Activated naive CD4-positive, alpha-beta T cell treated with anti-CD3 and anti-CD28 coated beads for 36 hours (primary cell): ENCODE measurements at regions not wholly inside any gene's neighbourhood (a gene's known extent, or its start where the extent isn't known, plus 50 kb on each side); places are given as distances from the start of the nearest gene placed in this dataset.

ENCODE experiments used
- CTCF ChIA-PET: fragments of 350-600 bp; sonication (Branson Sonifier 250); formaldehyde crosslinking; loops from one replicate; lab custom pipeline; 2021; ENCODE audit warnings: antibody characterized with exemption; lab: Charles Lee
- DNase-seq: peaks from one replicate; pipeline ENCODE4 v3.0.0-alpha.2; 2020
- H3K27ac Mint-ChIP-seq: one replicate; pipeline ENCODE4 v1.8.0; 2021; ENCODE audit warnings: mild to moderate bottlenecking, mixed read lengths
- H3K27me3 Mint-ChIP-seq: one replicate; pipeline ENCODE4 v1.8.0; 2021; ENCODE audit warnings: low read depth, mixed read lengths
- H3K36me3 Mint-ChIP-seq: one replicate; pipeline ENCODE4 v1.8.0; 2021; ENCODE audit warnings: low read depth, mixed read lengths
- H3K4me1 Mint-ChIP-seq: one replicate; pipeline ENCODE4 v1.8.0; 2021; ENCODE audit warnings: low read depth, mixed read lengths
- H3K4me3 Mint-ChIP-seq: one replicate; pipeline ENCODE4 v1.8.0; 2021; ENCODE audit warnings: mild to moderate bottlenecking, moderate library complexity, mixed read lengths
- H3K9me3 Mint-ChIP-seq: one replicate; pipeline ENCODE4 v1.8.0; 2021; ENCODE audit warnings: mixed read lengths
- intact Hi-C: fragments of 100-400 bp; cut with micrococcal nuclease; formaldehyde crosslinking; loops from one replicate; pipeline ENCODE4 v1.15.1; 2023

DNA sequence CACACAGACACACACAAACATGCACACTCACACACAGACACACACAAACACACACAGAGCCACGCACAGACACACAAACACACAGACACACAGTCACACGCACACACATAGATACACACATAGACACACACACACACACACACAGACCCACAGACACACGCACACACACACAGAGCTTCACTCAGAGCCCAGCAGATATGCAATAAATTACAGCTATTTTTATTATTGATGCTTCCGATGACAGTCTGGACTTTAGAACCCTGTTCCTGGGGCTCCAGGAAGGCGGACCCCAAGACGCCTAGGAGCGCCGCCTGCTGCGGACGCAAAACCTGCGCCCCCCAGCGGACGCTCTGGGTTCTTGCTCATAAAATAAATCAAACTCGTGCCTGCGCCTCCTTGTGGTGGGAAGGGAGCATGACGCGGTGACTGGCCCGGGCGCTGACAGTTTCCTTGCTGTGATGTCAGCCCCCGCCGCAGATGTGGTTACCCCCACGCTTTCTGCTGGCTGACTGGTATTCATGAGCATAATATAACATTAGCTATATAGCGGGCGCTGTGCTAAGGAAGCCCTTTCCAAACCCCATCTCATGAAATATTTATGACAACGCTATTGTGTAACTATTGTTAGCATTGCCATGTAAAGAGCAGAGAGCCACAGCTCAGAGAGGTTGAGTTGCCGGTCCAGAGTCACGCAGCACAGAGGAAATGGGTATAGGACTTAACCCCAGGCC lies 64.4 kb upstream of the TM9SF2 start:
- Mint-ChIP-seq H3K4me3 (peak overlapping the region; percentile 21), H3K36me3 (no peaks in the 10 kb centered on the region), H3K27ac (peak overlapping the region; percentile 23), H3K9me3 (no peaks in the 10 kb centered on the region), H3K27me3 (no peaks in the 10 kb centered on the region), H3K4me1 (peaks cover 55% of the 10 kb centered on the region)
- CTCF ChIA-PET, result interaction anchor here (0.6 to 8.7 kb wide), 69 partner anchors 12 to 399 kb away, joined by 3 to 302 read pairs (median 4); partner anchors contain the start of genes GPR18, GPR183, TM9SF2 and UBAC2
- intact Hi-C loops, result loop anchor here (1.0 to 2.0 kb wide), 4 partner anchors 50 to 261 kb away; partner anchors contain the start of gene CLYBL
- DNase-seq, result peak; percentile 98

DNA sequence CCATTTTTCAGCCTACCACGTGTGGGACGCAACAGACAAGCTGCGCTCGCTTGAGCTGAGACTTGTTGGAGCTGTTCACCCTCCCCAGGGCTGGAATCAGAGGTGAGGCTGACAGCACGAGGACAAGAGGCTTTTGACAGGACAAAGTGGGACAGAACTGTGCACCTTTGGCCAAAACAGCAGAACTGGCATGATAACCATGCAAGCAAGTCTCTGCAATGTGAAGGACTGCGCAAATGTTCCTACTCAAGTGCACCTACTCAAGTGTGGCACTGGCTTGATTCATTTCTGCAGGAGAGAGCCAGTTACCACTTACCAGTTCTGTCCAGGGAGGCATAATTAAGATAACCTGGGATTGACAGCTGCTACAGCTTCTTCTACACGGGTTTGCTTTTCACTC lies 62.2 kb upstream of the TM9SF2 start:
- Mint-ChIP-seq H3K36me3 (no peaks in the 10 kb centered on the region), H3K9me3 (no peaks in the 10 kb centered on the region), H3K4me3 (no peak overlapping the region), H3K27ac (no peak overlapping the region), H3K27me3 (no peaks in the 10 kb centered on the region), H3K4me1 (peaks cover 33% of the 10 kb centered on the region)
- intact Hi-C loops, result no loop called here
- CTCF ChIA-PET, result interaction anchor here (0.6 to 8.7 kb wide), 11 partner anchors 12 to 677 kb away, joined by 3 to 302 read pairs (median 4); no protein-coding TSS in a partner anchor
- no peak for DNase-seq

DNA sequence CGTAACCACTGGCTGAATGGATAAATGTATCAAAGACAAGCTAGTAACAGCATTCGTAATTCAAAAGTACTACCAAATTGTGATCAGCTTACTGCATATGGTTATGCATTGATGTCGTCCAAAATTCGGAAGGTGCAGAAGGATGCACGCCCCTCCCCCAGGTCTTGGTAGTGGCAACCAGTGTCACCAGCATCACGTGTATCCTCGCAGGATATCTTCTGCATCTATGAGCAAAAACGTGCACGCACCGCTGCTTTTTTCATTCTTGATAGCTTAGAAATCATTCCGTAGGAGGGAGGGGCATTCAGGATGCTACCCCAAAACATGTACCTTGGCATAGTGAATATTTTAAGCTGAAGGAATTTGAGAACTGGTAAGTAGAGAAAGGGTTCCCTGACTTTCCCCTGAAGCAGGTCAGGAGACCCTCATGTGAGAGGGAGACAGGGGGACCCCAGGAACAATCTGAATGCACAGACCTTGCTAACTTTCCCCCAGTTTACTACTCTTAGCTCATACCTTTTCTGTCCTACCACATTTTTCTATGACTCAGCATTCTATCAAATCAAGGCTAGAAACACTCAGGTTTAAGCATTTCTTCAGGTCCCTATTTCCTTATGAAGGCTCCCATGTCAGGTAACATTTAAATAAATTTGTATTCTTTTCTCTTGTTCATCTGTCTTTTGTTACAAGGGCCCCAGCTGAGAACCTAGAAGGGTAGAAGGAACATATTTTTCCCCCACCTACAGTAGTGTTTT lies 61.2 kb upstream of the TM9SF2 start:
- Mint-ChIP-seq H3K9me3 (no peaks in the 10 kb centered on the region), H3K4me1 (peaks cover 27% of the 10 kb centered on the region), H3K36me3 (no peaks in the 10 kb centered on the region), H3K27ac (no peak overlapping the region), H3K27me3 (no peaks in the 10 kb centered on the region), H3K4me3 (no peak overlapping the region)
- intact Hi-C loops, result loop anchor here (5.0 to 10.0 kb wide), 4 partner anchors 375 to 795 kb away; no protein-coding TSS in a partner anchor
- CTCF ChIA-PET, result interaction anchor here (0.6 to 8.7 kb wide), 18 partner anchors 9 to 678 kb away, joined by 3 to 302 read pairs (median 4); no protein-coding TSS in a partner anchor
- peak; percentile 34 for DNase-seq

DNA sequence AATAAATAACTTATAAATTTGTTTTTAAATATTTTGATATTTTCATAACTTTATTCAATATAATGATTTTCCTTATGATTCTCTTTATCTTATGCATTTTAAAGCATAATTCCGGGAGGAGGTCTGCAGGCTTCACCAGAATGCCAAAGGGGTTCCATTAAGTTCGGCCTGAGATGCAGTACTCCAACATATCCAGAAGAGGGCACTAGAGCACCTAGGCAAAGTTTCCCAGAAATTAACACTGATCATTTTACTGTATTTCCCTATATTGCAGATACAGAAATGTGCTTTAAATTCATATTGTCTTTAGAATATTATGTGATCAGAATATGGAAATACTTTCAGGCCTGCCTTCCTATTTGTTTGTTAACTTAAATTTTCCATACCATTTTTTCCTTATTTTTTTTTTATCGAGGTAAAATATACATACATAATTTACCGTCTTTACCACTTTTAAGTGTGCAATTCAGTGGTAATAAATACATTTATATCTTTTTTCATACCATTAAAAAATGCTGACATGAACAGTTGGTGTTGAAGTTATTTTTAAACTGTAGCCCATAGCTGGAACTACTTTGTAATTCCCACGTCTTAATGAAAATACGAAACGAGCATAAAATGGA lies 58.9 kb upstream of the TM9SF2 start:
- H3K27me3 Mint-ChIP-seq, result no peaks in the 10 kb centered on the region
- DNase-seq, result peak; percentile 69
- H3K4me1 Mint-ChIP-seq, result peaks cover 7% of the 10 kb centered on the region
- H3K4me3 Mint-ChIP-seq, result no peak overlapping the region
- no peaks in the 10 kb centered on the region for H3K36me3 Mint-ChIP-seq
- CTCF ChIA-PET, result interaction anchor here (0.6 to 2.8 kb wide), 16 partner anchors 9 to 356 kb away, joined by 3 to 16 read pairs (median 4); no protein-coding TSS in a partner anchor
- intact Hi-C loops, result loop anchor here (1.0 to 10.0 kb wide), 9 partner anchors 23 to 1072 kb away; no protein-coding TSS in a partner anchor
- H3K9me3 Mint-ChIP-seq, result no peaks in the 10 kb centered on the region
- no peak overlapping the region for H3K27ac Mint-ChIP-seq

DNA sequence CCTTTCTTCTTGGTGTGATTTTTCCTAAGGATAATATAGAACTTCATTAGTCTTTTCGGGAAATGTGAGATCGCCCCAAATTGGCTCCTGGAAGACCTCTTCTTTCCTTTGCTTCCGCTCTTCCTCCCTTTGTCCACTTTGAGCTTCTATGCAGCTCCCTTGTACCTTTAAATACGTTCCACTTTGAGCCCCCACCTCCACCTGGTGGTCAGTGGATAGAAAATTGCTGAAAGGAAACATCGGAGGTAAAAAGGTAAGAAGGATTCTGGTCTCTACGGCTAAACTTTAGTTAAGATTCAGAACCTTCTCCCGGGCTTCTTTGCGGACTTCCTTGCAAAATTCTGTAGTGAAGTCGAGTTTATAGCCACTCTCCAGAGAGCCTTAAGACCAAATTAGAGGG lies 55.0 kb upstream of the TM9SF2 start:
- Mint-ChIP-seq H3K27me3 (no peaks in the 10 kb centered on the region), H3K36me3 (no peaks in the 10 kb centered on the region), H3K4me1 (no peaks in the 10 kb centered on the region), H3K9me3 (no peaks in the 10 kb centered on the region), H3K27ac (no peak overlapping the region), H3K4me3 (no peak overlapping the region)
- no peak for DNase-seq
- intact Hi-C loops, result loop anchor here (10.0 kb wide), 3 partner anchors 369 to 789 kb away; no protein-coding TSS in a partner anchor
- CTCF ChIA-PET, result interaction anchor here (0.6 to 2.3 kb wide), 2 partner anchors 34 to 60 kb away, joined by 3 to 8 read pairs; no protein-coding TSS in a partner anchor

DNA sequence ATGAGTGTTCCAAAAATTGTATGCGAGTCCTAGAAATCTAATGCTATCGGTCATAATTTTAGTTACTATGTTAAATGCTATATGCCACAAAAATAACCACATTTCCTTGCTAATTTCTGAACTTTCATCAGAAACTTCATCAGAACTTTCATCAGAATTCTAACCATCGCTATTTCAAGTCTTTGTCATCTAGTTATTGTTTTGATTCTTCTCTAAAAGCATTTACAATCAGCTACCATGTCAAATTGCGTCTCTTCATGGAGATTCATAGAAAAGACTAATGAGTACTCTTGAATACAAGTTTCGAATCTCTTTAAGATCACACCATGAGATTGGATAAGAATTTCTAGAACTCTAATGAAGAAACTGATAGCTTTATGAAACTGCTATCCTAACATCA lies 52.7 kb upstream of the TM9SF2 start:
- no peak for DNase-seq
- CTCF ChIA-PET, result interaction anchor here (0.6 to 1.8 kb wide), 5 partner anchors 9 to 96 kb away, joined by 3 to 10 read pairs (median 3); no protein-coding TSS in a partner anchor
- Mint-ChIP-seq H3K4me3 (no peak overlapping the region), H3K4me1 (no peaks in the 10 kb centered on the region), H3K27me3 (peaks cover 4% of the 10 kb centered on the region), H3K27ac (no peak overlapping the region), H3K36me3 (no peaks in the 10 kb centered on the region), H3K9me3 (no peaks in the 10 kb centered on the region)
- intact Hi-C loops, result loop anchor here (10.0 kb wide), 3 partner anchors 366 to 786 kb away; no protein-coding TSS in a partner anchor

DNA sequence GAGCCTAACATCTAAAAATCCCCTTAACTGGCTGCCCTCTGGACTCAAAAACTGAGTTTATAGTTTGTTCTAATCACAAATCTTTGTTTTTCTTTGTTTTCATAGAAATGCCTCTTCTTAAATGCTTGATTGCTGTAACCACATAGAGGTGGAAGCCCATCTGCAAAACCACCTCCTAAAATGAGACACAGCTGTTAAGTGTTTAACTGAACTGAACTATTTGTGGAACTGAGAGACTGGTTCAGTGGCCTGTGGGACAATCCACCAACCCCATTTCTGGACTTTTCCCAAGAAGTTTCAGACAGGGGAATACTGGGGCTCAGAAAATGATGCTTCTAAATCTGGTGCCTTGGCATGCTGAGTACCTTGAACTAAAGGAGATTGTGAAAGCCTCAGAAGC lies 50.9 kb upstream of the TM9SF2 start:
- no peak for DNase-seq
- H3K27ac Mint-ChIP-seq, result no peak overlapping the region
- CTCF ChIA-PET, result interaction anchor here (0.6 to 1.8 kb wide), 3 partner anchors 11 to 606 kb away, joined by 3 to 10 read pairs (median 5); no protein-coding TSS in a partner anchor
- intact Hi-C loops, result no loop called here
- H3K4me3 Mint-ChIP-seq, result no peak overlapping the region
- no peaks in the 10 kb centered on the region for H3K36me3 Mint-ChIP-seq
- H3K27me3 Mint-ChIP-seq, result peaks cover 6% of the 10 kb centered on the region
- peaks cover 5% of the 10 kb centered on the region for H3K9me3 Mint-ChIP-seq
- H3K4me1 Mint-ChIP-seq, result no peaks in the 10 kb centered on the region
